NCI-H1105 treated with DMSO at 0.1 percent for 48 hours (cell line): ENCODE measurements at regions not wholly inside any gene's neighbourhood (a gene's known extent, or its start where the extent isn't known, plus 50 kb on each side); places are given as distances from the start of the nearest gene placed in this dataset.
"Not testable (repeated sequence)": the region's sequence is repeated elsewhere in the genome, so short reads cannot be mapped to it uniquely, and the experiment has no call there.

Source experiments
- DNase-seq: peaks from one replicate; lab custom pipeline; 2025; lab: John Stamatoyannopoulos, UW

DNA sequence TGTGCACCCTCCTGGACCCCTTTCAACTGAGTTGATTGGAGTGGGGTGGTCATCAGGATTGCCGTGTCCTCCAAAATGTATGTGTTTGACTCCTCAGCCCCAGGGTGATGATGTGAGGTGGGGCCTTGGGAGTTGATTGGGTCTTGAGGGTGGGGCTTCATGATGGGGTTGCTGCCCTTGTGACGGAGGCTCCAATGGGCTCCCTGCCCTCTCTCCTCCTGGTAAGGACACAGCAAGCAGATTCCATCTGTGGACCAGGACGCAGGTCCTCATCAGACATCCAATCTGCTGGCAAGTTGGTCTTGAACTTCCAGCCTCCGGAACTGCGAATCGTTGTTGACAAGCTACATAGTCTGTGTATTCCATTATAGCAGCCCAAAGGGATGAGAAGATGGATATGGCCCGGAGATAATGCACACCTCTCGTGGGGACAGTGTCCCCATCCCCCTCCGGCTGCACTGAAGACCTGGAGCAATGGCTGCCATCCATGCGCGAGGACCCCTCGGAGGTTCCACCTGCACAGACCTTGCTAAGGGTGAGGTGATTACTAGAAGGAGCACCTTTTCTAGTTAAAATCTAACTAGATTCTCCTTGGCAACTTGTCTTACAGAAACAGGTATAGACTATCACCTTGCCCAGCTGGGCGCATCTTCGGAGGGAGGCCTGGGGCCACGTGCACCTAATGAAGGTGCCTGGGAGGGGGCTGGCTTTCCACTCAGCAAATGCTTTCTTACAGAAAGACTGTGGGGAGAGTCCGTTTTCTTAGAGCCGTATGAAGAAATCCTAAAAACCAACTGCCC is 75.7 kb upstream of the IRX4 start:
- DNase-seq: no peak

DNA sequence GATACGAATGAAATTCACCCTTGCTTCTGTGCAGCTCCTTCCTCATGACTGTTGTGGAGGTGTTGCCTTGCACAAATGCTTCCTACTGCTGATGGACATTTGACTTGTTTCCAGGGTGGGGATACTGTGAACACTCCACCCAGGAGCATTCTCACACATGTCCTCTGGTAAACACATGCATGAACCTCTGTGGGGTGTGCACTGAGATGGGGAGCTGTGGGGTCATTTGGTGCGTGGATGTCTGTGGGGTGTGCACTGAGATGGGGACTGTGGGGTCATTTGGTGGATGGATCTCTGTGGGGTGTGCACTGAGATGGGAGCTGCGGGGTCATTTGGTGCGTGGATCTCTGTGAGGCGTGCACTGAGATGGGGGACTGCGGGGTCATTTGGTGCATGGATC is 72.9 kb upstream of the IRX4 start:
- DNase-seq: no peak

- DNase-seq: not testable (repeated sequence)
Measured at GRCh38 chr5:1953710-1954109, 71.0 kb upstream of the IRX4 start.

GRCh38 chr5:1952444-1953099 is 69.8 kb upstream of the IRX4 start:
- DNase-seq: no peak

DNA sequence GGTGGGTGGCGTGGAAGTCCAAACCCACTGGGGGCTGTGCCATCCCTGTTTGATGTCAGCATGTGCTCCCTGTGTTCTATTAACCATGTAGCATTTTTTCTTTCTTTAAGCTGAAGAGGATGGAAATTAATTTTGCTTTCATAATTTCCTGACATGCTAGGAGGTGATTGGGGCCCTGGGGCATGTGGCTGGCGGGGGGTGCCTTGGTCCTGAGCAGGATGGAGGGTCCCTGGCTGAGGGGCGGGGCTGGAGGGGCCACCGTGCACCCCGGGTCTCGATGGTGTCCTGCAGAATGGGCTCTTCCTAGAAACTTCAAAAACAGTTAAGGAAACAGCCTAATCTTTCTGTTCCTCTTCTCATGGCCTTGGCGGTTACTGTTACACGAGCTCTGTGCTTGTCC is 69.3 kb upstream of the IRX4 start:
- DNase-seq: no peak

- no peak for DNase-seq
Measured at GRCh38 chr5:1951165-1951816, 68.6 kb upstream of the IRX4 start.

GRCh38 chr5:1950708-1951103 is 68.0 kb upstream of the IRX4 start:
- no peak for DNase-seq

DNA sequence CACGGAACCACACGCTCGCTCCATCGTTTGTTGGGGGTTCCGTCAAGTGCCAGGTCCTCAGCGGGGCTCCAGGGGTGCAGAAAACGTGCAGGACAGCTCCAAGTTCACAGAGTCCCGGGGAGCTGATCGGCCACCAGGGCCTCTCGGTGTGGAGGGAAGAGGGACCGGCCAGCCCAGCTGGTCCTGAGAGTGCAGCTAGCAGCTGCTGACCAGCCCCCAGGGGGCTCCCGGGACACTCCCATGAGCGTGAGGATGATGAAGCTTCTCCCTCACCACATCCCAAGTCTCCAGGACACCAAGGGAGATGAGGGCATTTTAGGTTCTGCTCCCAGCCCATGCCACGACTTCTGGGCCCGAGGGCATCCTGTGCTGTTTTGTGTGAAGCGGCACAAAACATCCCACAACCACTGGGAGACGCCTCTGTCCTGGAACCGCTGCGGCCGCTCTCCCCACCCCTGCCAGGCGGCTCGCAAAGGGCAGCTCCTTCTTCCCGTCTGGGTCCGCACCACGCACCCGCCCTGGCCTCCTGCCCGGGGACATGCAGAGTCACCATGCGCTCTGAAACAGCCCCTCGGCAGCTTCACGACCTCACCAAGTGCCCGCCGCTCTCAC is 67.5 kb upstream of the IRX4 start:
- DNase-seq: no peak

GRCh38 chr5:1949253-1949652 is 66.5 kb upstream of the IRX4 start:
- DNase-seq: no peak

- DNase-seq: peak; percentile 23
Measured at GRCh38 chr5:1948663-1949191, 66.0 kb upstream of the IRX4 start.

DNA sequence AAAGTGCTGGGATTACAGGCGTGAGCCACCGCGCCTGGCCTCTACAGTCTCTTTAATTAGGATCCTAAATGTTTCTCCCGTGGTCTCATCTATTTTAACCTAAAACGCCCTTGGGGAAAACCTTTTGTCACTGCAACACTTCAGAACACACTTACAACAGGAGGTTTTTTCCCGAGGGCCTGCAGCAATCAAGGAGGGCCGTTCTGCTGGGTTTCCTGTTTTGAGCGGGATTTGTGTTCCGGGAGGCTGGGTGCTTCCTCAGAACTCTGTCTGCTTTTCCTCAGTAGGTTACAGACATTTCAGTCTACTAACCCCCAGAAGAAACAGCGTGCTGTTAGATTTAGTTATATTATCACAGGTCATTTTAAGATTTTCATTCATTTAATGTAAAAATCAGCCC is 65.4 kb upstream of the IRX4 start:
- DNase-seq: no peak

DNA sequence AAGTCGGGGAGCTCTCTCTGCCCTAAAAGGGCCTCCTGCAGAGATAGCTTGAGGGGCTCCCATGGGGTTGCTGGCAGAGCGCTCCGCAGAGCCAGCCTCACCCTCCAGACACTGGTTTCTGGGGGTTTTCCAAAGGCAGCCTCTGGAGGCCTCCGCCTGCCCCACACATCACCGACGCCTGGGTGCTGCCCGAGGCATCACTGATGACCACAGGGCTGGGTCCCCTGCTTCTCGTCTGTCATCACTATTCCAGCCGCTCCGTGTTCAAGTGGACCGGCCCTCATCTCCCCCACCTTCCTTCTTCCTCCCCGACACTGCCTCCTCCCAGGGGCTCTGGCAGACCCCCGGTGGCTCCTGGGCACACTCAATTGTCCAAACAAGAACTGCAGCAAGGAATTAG is 64.1 kb upstream of the IRX4 start:
- no peak for DNase-seq

DNA sequence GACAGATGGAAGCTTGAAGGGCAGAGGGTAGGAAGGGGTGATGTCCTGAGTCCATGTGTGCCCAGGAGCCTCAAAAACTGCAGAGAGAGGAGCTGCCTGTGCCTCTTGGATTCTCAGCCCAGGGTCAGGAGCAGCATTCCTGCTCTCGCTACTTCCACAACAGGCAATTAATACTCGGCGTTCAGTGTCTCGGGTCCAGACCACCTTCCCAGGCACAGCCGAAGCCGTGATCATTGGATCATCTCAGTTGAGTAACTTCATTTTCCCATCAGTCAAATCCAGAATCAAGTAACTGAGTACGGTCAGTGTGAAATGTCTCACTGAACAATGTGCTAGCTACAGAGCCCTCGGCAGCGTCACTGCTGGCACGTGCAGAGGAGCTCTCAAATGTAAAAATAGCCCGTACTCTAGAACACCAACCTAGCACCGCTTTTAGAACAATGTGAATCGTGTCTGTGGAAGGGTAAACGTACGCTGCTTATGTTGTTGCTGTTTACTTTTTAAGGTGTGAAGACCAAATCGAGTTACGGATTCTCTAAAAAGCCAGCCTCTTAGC is 63.5 kb upstream of the IRX4 start:
- DNase-seq: no peak

DNA sequence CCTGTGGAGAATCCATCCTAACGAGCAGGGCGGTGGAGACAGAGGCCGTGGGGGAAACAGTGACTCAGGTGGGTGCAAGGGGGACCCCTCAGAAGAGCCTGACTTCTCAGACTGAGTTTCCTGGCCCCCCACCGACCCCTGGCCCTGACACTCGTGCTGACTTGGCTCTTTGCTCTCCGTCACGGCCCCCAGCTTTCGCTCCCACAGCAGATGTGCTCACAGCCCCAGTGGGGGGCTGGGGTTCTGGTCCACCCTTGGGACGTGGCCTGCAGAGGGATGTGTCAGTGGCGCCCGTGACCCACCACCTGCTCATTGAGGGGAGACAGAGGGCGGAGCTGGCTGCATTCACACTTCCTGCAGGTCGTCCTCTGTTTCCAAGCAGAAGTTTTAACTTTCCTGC is 62.9 kb upstream of the IRX4 start:
- no peak for DNase-seq

- DNase-seq: no peak
Measured at GRCh38 chr5:1944408-1944807, 61.7 kb upstream of the IRX4 start.

DNA sequence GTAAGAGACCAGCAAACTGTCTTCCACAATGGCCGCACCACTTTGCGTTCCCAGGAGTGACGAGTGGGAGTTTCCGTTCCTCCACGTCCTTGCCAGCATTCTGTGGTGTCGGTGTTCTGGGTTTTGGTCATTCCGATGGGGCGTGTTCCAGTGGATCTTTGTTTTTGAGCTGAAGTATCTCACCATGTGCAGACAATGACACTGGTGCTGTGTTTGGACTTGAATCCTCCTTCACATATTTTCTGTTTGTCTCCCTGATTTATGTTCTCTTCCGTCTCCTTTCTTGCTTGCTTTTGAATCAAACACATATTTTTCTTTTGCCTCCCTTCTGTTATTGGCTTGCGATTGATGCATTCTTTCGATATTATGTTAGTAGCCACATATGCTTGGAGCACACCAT is 60.8 kb upstream of the IRX4 start:
- no peak for DNase-seq

GRCh38 chr5:1942630-1943029 is 59.9 kb upstream of the IRX4 start:
- no peak for DNase-seq

- no peak for DNase-seq
Measured at GRCh38 chr5:1942158-1942557, 59.4 kb upstream of the IRX4 start.

DNA sequence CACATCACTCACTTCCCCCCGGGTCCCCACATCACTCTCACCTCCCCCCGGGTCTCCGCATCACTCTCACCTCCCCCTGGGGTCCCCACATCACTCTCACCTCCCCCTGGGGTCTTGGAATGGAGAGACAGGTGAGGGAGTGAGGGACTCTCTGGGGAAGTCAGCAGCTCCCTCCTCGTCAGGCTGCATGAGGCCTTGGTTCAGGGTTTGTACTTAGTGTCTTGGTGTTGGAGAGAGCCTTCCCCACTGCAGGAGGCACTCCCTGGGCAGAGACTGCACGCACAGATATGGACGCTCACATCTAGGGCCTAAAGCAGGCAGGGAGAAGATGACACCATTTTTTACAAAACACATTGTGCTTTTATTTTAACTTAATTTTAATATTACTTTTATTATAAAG is 56.5 kb upstream of the IRX4 start:
- DNase-seq: no peak

DNA sequence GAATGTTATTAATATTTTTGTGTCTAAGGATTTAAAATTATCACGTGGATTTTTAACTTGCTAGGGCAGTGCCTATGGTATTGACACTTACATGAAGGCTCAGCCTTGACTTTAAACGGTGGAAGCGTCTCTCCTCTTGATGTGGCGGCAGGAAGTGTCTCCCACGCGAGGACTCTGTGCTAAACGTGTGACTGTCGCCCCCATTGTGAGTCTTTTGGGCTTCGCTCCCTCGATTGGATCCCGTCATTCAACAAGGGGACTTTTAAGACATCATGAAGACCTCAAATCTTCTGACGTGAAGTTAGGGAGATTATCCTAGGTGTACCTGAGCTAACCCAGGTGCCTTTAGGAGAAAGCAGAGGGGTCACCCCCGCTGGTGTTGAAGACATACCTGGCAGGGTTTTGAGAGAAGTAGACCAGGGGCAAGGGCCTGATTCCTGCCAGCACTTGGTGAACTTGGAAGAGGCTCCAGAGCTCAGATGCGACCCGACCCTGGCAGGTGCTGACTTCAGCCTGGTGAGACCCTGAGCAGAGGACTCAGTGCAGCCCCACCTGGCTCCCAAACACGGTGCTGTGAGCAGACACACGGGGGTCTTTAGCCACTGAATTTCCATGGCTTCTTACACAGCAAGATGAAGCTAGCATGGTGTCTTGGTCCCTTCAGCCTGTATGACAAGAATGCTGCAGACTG is 55.7 kb upstream of the IRX4 start:
- DNase-seq: no peak

GRCh38 chr5:1937590-1937989 is 54.9 kb upstream of the IRX4 start:
- DNase-seq: no peak

DNA sequence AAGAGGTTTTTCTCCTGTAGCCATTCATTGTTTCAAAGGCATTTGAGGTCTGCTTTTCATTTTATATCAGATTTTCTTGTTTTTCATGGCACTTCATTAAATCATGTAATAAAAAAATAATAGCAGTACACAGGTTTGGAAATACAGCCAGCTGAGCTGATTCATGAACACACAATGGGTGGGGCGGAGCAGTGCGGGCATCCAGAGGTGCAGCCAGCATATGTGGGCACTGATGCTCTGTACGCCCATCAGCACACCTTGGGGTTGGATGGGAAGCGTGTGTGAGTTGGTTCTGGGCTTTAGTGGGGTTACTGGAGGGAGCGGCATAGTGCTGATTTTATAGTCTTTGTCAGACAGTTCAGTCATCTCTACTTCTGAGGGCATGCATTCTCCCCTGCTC is 54.2 kb upstream of the IRX4 start:
- DNase-seq: no peak
